ENCODE measurements at regions not wholly inside any gene's neighbourhood (a gene's known extent, or its start where the extent isn't known, plus 50 kb on each side); places are given as distances from the start of the nearest gene placed in this dataset.

- Histone ChIP-seq H3K9ac (ENCODE audit: control insufficient read depth, extremely low read depth, insufficient read depth, low read length) (no peak overlapping the region), H3K79me2 (ENCODE audit: control insufficient read depth, insufficient read depth, low read length) (no peaks in the 10 kb centered on the region), H3K36me3 (ENCODE audit: control insufficient read depth in 2 of 2, extremely low read depth in 1 of 2, insufficient read depth in 2 of 2, low read length in 2 of 2) (no peaks in the 10 kb centered on the region), H3K4me1 (ENCODE audit: control insufficient read depth, extremely low read depth, insufficient read depth, low read length) (peaks cover 5% of the 10 kb centered on the region), H3K27ac (ENCODE audit: control insufficient read depth, insufficient read depth, low read length) (no peak overlapping the region), H3K9me3 (ENCODE audit: control insufficient read depth, low read depth, low read length) (no peaks in the 10 kb centered on the region), H3K4me3 (ENCODE audit: control insufficient read depth in 2 of 3, extremely low read depth in 1 of 3, insufficient read depth in 2 of 3, low read depth in 1 of 3, low read length in 3 of 3) (no peak overlapping the region), H3K27me3 (ENCODE audit: control insufficient read depth, extremely low read depth, insufficient read depth, low read length) (no peaks in the 10 kb centered on the region), H3K9me1 (ENCODE audit: control insufficient read depth, extremely low read depth, insufficient read depth, low read length) (no peaks in the 10 kb centered on the region), H2AFZ (ENCODE audit: control insufficient read depth, low read length) (no peak overlapping the region), H3K4me2 (ENCODE audit: control insufficient read depth, extremely low read depth, insufficient read depth, low read depth, low read length) (no peak overlapping the region), H4K20me1 (ENCODE audit: control insufficient read depth, extremely low read depth, insufficient read depth, low read length) (no peaks in the 10 kb centered on the region)
- dilution Hi-C loops (cut with MboI; ENCODE audit: extremely low pct_ligation_motif_present, low sequenced_read_pairs), result no loop called here
- no peak for FAIRE-seq
- no peak for DNase-seq (ENCODE audit: low read depth, low spot score)
- TF ChIP-seq EZH2 (IDR thresholded peaks at IDR 0.05; ENCODE audit: low read length) (no peak), CTCF (optimal IDR thresholded peaks at IDR 0.05 in 1 of 3, IDR thresholded peaks at IDR 0.05 in 1 of 3, conservative IDR thresholded peaks at IDR 0.05 in 1 of 3; ENCODE audit: extremely low read depth in 1 of 3, insufficient read depth in 2 of 3, low read length in 3 of 3) (no peak)
Measured at GRCh38 chr10:117427356-117427755, 52.1 kb upstream of the PDZD8 start.

- no peak overlapping the region for H3K4me2 ChIP-seq (ENCODE audit: control insufficient read depth, extremely low read depth, insufficient read depth, low read depth, low read length)
- H3K4me1 ChIP-seq (ENCODE audit: control insufficient read depth, extremely low read depth, insufficient read depth, low read length), result peaks cover 5% of the 10 kb centered on the region
- TF ChIP-seq CTCF (optimal IDR thresholded peaks at IDR 0.05 in 1 of 3, IDR thresholded peaks at IDR 0.05 in 1 of 3, conservative IDR thresholded peaks at IDR 0.05 in 1 of 3; ENCODE audit: extremely low read depth in 1 of 3, insufficient read depth in 2 of 3, low read length in 3 of 3) (no peak), EZH2 (IDR thresholded peaks at IDR 0.05; ENCODE audit: low read length) (no peak)
- H3K9ac ChIP-seq (ENCODE audit: control insufficient read depth, extremely low read depth, insufficient read depth, low read length), result no peak overlapping the region
- no peaks in the 10 kb centered on the region for H3K79me2 ChIP-seq (ENCODE audit: control insufficient read depth, insufficient read depth, low read length)
- dilution Hi-C loops (cut with MboI; ENCODE audit: extremely low pct_ligation_motif_present, low sequenced_read_pairs), result no loop called here
- peaks cover under 1% of the 10 kb centered on the region for H3K9me3 ChIP-seq (ENCODE audit: control insufficient read depth, low read depth, low read length)
- H3K27me3 ChIP-seq (ENCODE audit: control insufficient read depth, extremely low read depth, insufficient read depth, low read length), result no peaks in the 10 kb centered on the region
- H3K36me3 ChIP-seq (ENCODE audit: control insufficient read depth in 2 of 2, extremely low read depth in 1 of 2, insufficient read depth in 2 of 2, low read length in 2 of 2), result no peaks in the 10 kb centered on the region
- no peaks in the 10 kb centered on the region for H4K20me1 ChIP-seq (ENCODE audit: control insufficient read depth, extremely low read depth, insufficient read depth, low read length)
- H3K9me1 ChIP-seq (ENCODE audit: control insufficient read depth, extremely low read depth, insufficient read depth, low read length), result no peaks in the 10 kb centered on the region
- H2AFZ ChIP-seq (ENCODE audit: control insufficient read depth, low read length), result no peak overlapping the region
- H3K27ac ChIP-seq (ENCODE audit: control insufficient read depth, insufficient read depth, low read length), result no peak overlapping the region
- H3K4me3 ChIP-seq (ENCODE audit: control insufficient read depth in 2 of 3, extremely low read depth in 1 of 3, insufficient read depth in 2 of 3, low read depth in 1 of 3, low read length in 3 of 3), result no peak overlapping the region
- DNase-seq (ENCODE audit: low read depth, low spot score) (no peak), FAIRE-seq (no peak)
Measured at GRCh38 chr10:117425974-117426566, 50.8 kb upstream of the PDZD8 start.

Data from keratinocyte (primary cell).